ENCODE measurements at regions not wholly inside any gene's neighbourhood (a gene's known extent, or its start where the extent isn't known, plus 50 kb on each side); places are given as distances from the start of the nearest gene placed in this dataset.

- TF ChIP-seq ZNF211 (tag by site-specific recombination; IDR thresholded peaks at IDR 0.05; ENCODE audit: low read depth) (no peak), ZNF174 (tag by site-specific recombination; IDR thresholded peaks at IDR 0.05) (no peak), REPIN1 (tag by site-specific recombination; IDR thresholded peaks at IDR 0.05; ENCODE audit: low read depth) (no peak), ZNF645 (tag by site-specific recombination; IDR thresholded peaks at IDR 0.05) (no peak), CTCF (tag by site-specific recombination; IDR thresholded peaks at IDR 0.05) (no peak), KLF8 (tag by site-specific recombination; IDR thresholded peaks at IDR 0.05) (no peak), ZNF513 (tag by site-specific recombination; IDR thresholded peaks at IDR 0.05) (no peak), ZBTB21 (tag by site-specific recombination; IDR thresholded peaks at IDR 0.05) (no peak)
These were observed 280.1 kb downstream of the TFAP2B start for GRCh38 chr6:51098791-51099190.

Data from HEK293 (cell line).